Naive thymus-derived CD4-positive, alpha-beta T cell (primary cell): ENCODE measurements at regions not wholly inside any gene's neighbourhood (a gene's known extent, or its start where the extent isn't known, plus 50 kb on each side); places are given as distances from the start of the nearest gene placed in this dataset.

Source experiments
- ATAC-seq: fragments of 150-1000 bp; cut with Tn5 transposase; 2 replicates; pipeline ENCODE4 v1.10.0; 2021; ENCODE audit warnings: mild to moderate bottlenecking, moderate library complexity
- CTCF ChIA-PET: fragments of 350-600 bp; sonication (Branson Sonifier 250); formaldehyde crosslinking; loops from one replicate; lab custom pipeline; 2021; ENCODE audit warnings: antibody characterized with exemption; lab: Charles Lee
- POLR2A ChIA-PET: fragments of 350-600 bp; sonication (Branson Sonifier 250); formaldehyde crosslinking; loops from one replicate; lab custom pipeline; 2021; ENCODE audit warnings: antibody characterized with exemption, inconsistent platforms; lab: Charles Lee
- DNase-seq, 9 donors: peaks; one replicate each; pipeline versions ENCODE4 v3.0.0 to v3.0.0-alpha.2; 2020 to 2022; ENCODE audit warnings: mixed read lengths in 1 of 9
- H3K27ac ChIP-seq: one replicate; pipeline ENCODE4 v1.7.0; 2013; ENCODE audit warnings: mild to moderate bottlenecking, low read depth, low read length, moderate library complexity
- H3K27me3 ChIP-seq, 2 donors: one replicate each; pipeline ENCODE4 v1.7.0; 2013; ENCODE audit warnings: low read length in 2 of 2, mild to moderate bottlenecking in 2 of 2, moderate library complexity in 2 of 2; ENCODE audit not compliant: control insufficient read depth in 2 of 2, insufficient read depth in 2 of 2
- H3K36me3 ChIP-seq, 3 experiments: 1 replicate in 2 of 3; 2 replicates in 1 of 3; pipeline ENCODE4 v1.7.0; 2013; ENCODE audit warnings: low read length in 3 of 3, mild to moderate bottlenecking in 3 of 3, moderate library complexity in 1 of 3; ENCODE audit not compliant: insufficient read depth in 3 of 3, control insufficient read depth in 2 of 3
- H3K4me1 ChIP-seq, 2 donors: one replicate each; pipeline ENCODE4 v1.7.0; 2013; ENCODE audit warnings: low read length in 2 of 2, mild to moderate bottlenecking in 2 of 2, moderate library complexity in 1 of 2; ENCODE audit not compliant: control insufficient read depth in 2 of 2, insufficient read depth in 2 of 2
- H3K4me3 ChIP-seq: 2 replicates; pipeline ENCODE4 v1.7.0; 2013; ENCODE audit warnings: mild to moderate bottlenecking, low read length
- H3K9me3 ChIP-seq, 3 experiments: 1 replicate in 2 of 3; 2 replicates in 1 of 3; pipeline ENCODE4 v1.7.0; 2013; ENCODE audit warnings: low read length in 3 of 3; ENCODE audit not compliant: control insufficient read depth in 2 of 3
- H3K27ac Mint-ChIP-seq, 9 donors: one replicate each; pipeline ENCODE4 v1.8.0; 2020 to 2022; ENCODE audit warnings: mixed read lengths in 9 of 9, mild to moderate bottlenecking in 8 of 9, moderate library complexity in 5 of 9, inconsistent platforms in 2 of 9
- H3K27me3 Mint-ChIP-seq, 5 donors: one replicate each; pipeline ENCODE4 v1.8.0; 2021 to 2022; ENCODE audit warnings: mixed read lengths in 5 of 5, mild to moderate bottlenecking in 1 of 5
- H3K36me3 Mint-ChIP-seq, 5 donors: one replicate each; pipeline ENCODE4 v1.8.0; 2020 to 2022; ENCODE audit warnings: mixed read lengths in 5 of 5, mild to moderate bottlenecking in 3 of 5, inconsistent platforms in 1 of 5
- H3K4me1 Mint-ChIP-seq, 7 donors: one replicate each; pipeline ENCODE4 v1.8.0; 2020 to 2022; ENCODE audit warnings: mixed read lengths in 7 of 7, mild to moderate bottlenecking in 3 of 7, inconsistent platforms in 1 of 7
- H3K4me3 Mint-ChIP-seq, 10 donors: one replicate each; pipeline ENCODE4 v1.8.0; 2020 to 2022; ENCODE audit warnings: mild to moderate bottlenecking in 10 of 10, mixed read lengths in 10 of 10, moderate library complexity in 6 of 10, inconsistent platforms in 2 of 10
- H3K9me3 Mint-ChIP-seq, 11 donors: one replicate each; pipeline ENCODE4 v1.8.0; 2020 to 2022; ENCODE audit warnings: mixed read lengths in 11 of 11, mild to moderate bottlenecking in 4 of 11, inconsistent platforms in 1 of 11, moderate library complexity in 1 of 11
- intact Hi-C, 2 donors: fragments of 100-400 bp; cut with micrococcal nuclease; formaldehyde crosslinking; loops; one replicate each; pipeline ENCODE4 v1.15.1; 2023

- Histone ChIP-seq H3K27me3 (no peaks in the 10 kb centered on the region), H3K4me3 (no peak overlapping the region), H3K4me1 (no peaks in the 10 kb centered on the region), H3K36me3 (no peaks in the 10 kb centered on the region), H3K27ac (no peak overlapping the region), H3K9me3 (no peaks in the 10 kb centered on the region)
- ATAC-seq (no peak), DNase-seq (no peak)
- no peak overlapping the region for H3K4me3 Mint-ChIP-seq
- peaks cover 0 to 7% (median 3%) of the 10 kb centered on the region in 5 donors for H3K27me3 Mint-ChIP-seq
- H3K27ac Mint-ChIP-seq: no peak overlapping the region
- peaks cover 0 to 2% (median 0%) of the 10 kb centered on the region in 7 donors for H3K4me1 Mint-ChIP-seq
- ChIA-PET POLR2A (no interaction called here), CTCF (no interaction called here)
- intact Hi-C loops: no loop called here
- no peaks in the 10 kb centered on the region for H3K36me3 Mint-ChIP-seq
- H3K9me3 Mint-ChIP-seq: no peaks in the 10 kb centered on the region
Observed at GRCh38 chr14:99329711-99330315, 57.8 kb upstream of the BCL11B start.

- ChIA-PET CTCF (no interaction called here), POLR2A (no interaction called here)
- no peak overlapping the region for H3K27ac Mint-ChIP-seq
- peaks cover 0 to 7% (median 3%) of the 10 kb centered on the region in 5 donors for H3K27me3 Mint-ChIP-seq
- H3K9me3 Mint-ChIP-seq: no peaks in the 10 kb centered on the region
- no peak for ATAC-seq
- H3K4me3 Mint-ChIP-seq: no peak overlapping the region
- Histone ChIP-seq H3K9me3 (no peaks in the 10 kb centered on the region), H3K4me1 (no peaks in the 10 kb centered on the region), H3K4me3 (no peak overlapping the region), H3K27ac (no peak overlapping the region), H3K36me3 (no peaks in the 10 kb centered on the region), H3K27me3 (no peaks in the 10 kb centered on the region)
- intact Hi-C loops: no loop called here
- no peak for DNase-seq
- peaks cover 0 to 5% (median 0%) of the 10 kb centered on the region in 7 donors for H3K4me1 Mint-ChIP-seq
- H3K36me3 Mint-ChIP-seq: no peaks in the 10 kb centered on the region
Observed at GRCh38 chr14:99327458-99328250, 55.7 kb upstream of the BCL11B start.

GRCh38 chr14:99327050-99327449, 55.1 kb upstream of the BCL11B start:
- H3K9me3 ChIP-seq: no peaks in the 10 kb centered on the region

GRCh38 chr14:99326041-99326710, 54.2 kb upstream of the BCL11B start:
- Mint-ChIP-seq H3K9me3 (no peaks in the 10 kb centered on the region), H3K27ac (no peak overlapping the region), H3K27me3 (peaks cover 0 to 7% (median 3%) of the 10 kb centered on the region in 5 donors), H3K4me1 (peaks cover 0 to 7% (median 4%) of the 10 kb centered on the region in 7 donors), H3K4me3 (no peak overlapping the region), H3K36me3 (no peaks in the 10 kb centered on the region)
- ChIA-PET POLR2A (no interaction called here), CTCF (no interaction called here)
- Histone ChIP-seq H3K9me3 (no peaks in the 10 kb centered on the region), H3K27ac (no peak overlapping the region), H3K4me3 (no peak overlapping the region), H3K4me1 (no peaks in the 10 kb centered on the region), H3K27me3 (no peaks in the 10 kb centered on the region), H3K36me3 (no peaks in the 10 kb centered on the region)
- DNase-seq (no peak), ATAC-seq (no peak)
- intact Hi-C loops: no loop called here

More at GRCh38 chr14:99327050-99327449, 55.1 kb upstream of the BCL11B start:
- Mint-ChIP-seq H3K4me3 (no peak overlapping the region), H3K27ac (no peak overlapping the region), H3K36me3 (no peaks in the 10 kb centered on the region), H3K27me3 (peaks cover 0 to 7% (median 3%) of the 10 kb centered on the region in 5 donors), H3K4me1 (peaks cover 0 to 5% (median 0%) of the 10 kb centered on the region in 7 donors), H3K9me3 (no peaks in the 10 kb centered on the region)
- DNase-seq: no peak
- no peak for ATAC-seq
- intact Hi-C loops: no loop called here
- H3K36me3 ChIP-seq: no peaks in the 10 kb centered on the region
- POLR2A ChIA-PET: no interaction called here
- H3K27ac ChIP-seq: no peak overlapping the region
- no peaks in the 10 kb centered on the region for H3K4me1 ChIP-seq
- CTCF ChIA-PET: no interaction called here
- no peaks in the 10 kb centered on the region for H3K27me3 ChIP-seq
- H3K4me3 ChIP-seq: no peak overlapping the region

GRCh38 chr14:99325591-99325990, 53.6 kb upstream of the BCL11B start:
- H3K4me3 Mint-ChIP-seq: no peak overlapping the region
- ChIA-PET POLR2A (no interaction called here), CTCF (no interaction called here)
- peaks cover 0 to 10% (median 5%) of the 10 kb centered on the region in 7 donors for H3K4me1 Mint-ChIP-seq
- H3K36me3 ChIP-seq: no peaks in the 10 kb centered on the region
- no peaks in the 10 kb centered on the region for H3K9me3 Mint-ChIP-seq
- H3K4me3 ChIP-seq: no peak overlapping the region
- H3K36me3 Mint-ChIP-seq: no peaks in the 10 kb centered on the region
- no peak for ATAC-seq
- no peak for DNase-seq
- intact Hi-C loops: no loop called here
- H3K4me1 ChIP-seq: no peaks in the 10 kb centered on the region
- H3K27ac Mint-ChIP-seq: no peak overlapping the region
- H3K9me3 ChIP-seq: no peaks in the 10 kb centered on the region
- H3K27ac ChIP-seq: no peak overlapping the region
- no peaks in the 10 kb centered on the region for H3K27me3 ChIP-seq
- peaks cover 0 to 7% (median 3%) of the 10 kb centered on the region in 5 donors for H3K27me3 Mint-ChIP-seq

GRCh38 chr14:99325016-99325415, 53.0 kb upstream of the BCL11B start:
- Histone ChIP-seq H3K27me3 (no peaks in the 10 kb centered on the region), H3K9me3 (no peaks in the 10 kb centered on the region), H3K36me3 (no peaks in the 10 kb centered on the region), H3K27ac (no peak overlapping the region), H3K4me3 (no peak overlapping the region), H3K4me1 (no peaks in the 10 kb centered on the region)
- Mint-ChIP-seq H3K9me3 (no peaks in the 10 kb centered on the region), H3K36me3 (no peaks in the 10 kb centered on the region), H3K4me1 (peaks cover 0 to 10% (median 3%) of the 10 kb centered on the region in 7 donors), H3K27me3 (peaks cover 0 to 7% (median 3%) of the 10 kb centered on the region in 5 donors), H3K4me3 (no peak overlapping the region), H3K27ac (no peak overlapping the region)
- intact Hi-C loops: no loop called here
- ATAC-seq (no peak), DNase-seq (no peak)
- POLR2A ChIA-PET: no interaction called here
- CTCF ChIA-PET: interaction anchor here (0.5 to 0.6 kb wide), 2 partner anchors 558 to 582 kb away, joined by 3 read pairs; no protein-coding TSS in a partner anchor
